Peyer's patch (tissue), 4 donors: ENCODE measurements at regions not wholly inside any gene's neighbourhood (a gene's known extent, or its start where the extent isn't known, plus 50 kb on each side); places are given as distances from the start of the nearest gene placed in this dataset.

ENCODE experiments used
- POLR2A ChIP-seq, 2 donors: fragments of 450-650 bp; IDR thresholded peaks; one replicate each; pipeline ENCODE4 v1.5.1; 2017; ENCODE audit warnings: antibody characterized with exemption in 2 of 2, mild to moderate bottlenecking in 2 of 2, moderate library complexity in 2 of 2
- TF ChIP-seq, protein P1 (sequence below), 6 experiments: fragments of 450-650 bp in 4 of 6; fragments of 200-600 bp in 2 of 6; sonication (generic) in 1 of 6; IDR thresholded peaks; one replicate each; pipeline ENCODE4 v1.5.1; 2017 to 2019; ENCODE audit warnings: antibody characterized with exemption in 6 of 6, mild to moderate bottlenecking in 3 of 6, moderate library complexity in 1 of 6

DNA sequence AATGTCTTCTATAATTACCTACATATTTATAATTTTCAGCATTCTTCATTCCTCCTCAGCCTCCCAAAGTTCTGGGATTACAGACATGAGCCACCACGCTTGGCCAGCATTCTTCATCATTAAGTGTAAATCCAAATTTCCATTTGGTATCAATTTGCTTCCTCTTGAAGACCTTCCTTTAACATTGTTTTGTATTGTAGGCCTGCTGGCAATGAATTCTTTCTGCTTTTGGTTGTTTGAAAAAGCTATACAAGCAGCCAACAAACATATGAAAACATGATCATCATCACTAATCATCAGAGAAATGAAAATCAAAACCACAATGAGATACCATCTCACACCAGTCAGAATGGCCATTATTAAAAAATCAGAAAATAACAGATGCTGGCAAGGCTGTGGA lies 56.4 kb downstream of the GCNT4 start:
- no peak for TF ChIP-seq POLR2A (IDR thresholded peaks at IDR 0.05)
- TF ChIP-seq, protein P1, sequence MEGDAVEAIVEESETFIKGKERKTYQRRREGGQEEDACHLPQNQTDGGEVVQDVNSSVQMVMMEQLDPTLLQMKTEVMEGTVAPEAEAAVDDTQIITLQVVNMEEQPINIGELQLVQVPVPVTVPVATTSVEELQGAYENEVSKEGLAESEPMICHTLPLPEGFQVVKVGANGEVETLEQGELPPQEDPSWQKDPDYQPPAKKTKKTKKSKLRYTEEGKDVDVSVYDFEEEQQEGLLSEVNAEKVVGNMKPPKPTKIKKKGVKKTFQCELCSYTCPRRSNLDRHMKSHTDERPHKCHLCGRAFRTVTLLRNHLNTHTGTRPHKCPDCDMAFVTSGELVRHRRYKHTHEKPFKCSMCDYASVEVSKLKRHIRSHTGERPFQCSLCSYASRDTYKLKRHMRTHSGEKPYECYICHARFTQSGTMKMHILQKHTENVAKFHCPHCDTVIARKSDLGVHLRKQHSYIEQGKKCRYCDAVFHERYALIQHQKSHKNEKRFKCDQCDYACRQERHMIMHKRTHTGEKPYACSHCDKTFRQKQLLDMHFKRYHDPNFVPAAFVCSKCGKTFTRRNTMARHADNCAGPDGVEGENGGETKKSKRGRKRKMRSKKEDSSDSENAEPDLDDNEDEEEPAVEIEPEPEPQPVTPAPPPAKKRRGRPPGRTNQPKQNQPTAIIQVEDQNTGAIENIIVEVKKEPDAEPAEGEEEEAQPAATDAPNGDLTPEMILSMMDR (IDR thresholded peaks at IDR 0.05): no peak
